ENCODE measurements at regions not wholly inside any gene's neighbourhood (a gene's known extent, or its start where the extent isn't known, plus 50 kb on each side); places are given as distances from the start of the nearest gene placed in this dataset.

DNA sequence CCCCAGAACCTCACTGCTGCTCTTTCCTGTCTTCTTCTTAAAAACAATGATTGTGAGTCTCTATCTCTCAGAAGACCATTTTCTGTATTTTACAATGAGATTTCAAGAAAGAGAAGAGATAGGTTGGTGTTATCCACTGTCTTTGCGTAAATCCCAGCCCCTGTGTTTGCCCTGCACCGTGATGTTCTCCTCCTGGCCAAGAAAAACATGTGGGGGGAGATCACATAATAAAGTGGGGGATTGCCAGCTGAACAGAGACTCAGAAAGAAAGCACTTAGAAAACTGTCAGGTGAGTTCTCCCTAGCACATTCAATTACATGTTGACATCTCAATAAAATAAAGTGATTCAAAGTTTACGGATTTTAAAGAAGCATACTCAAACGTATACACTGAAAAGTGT is 105.0 kb upstream of the PITRM1 start:
- H3K36me3 ChIP-seq, result no peaks in the 10 kb centered on the region
- no peak for ATAC-seq
- no peaks in the 10 kb centered on the region for H3K4me1 ChIP-seq
- H3K4me3 ChIP-seq, result no peak overlapping the region
- no peak overlapping the region for H3K27ac ChIP-seq
- no peak for TF ChIP-seq POLR2A (IDR thresholded peaks at IDR 0.05)
- TF ChIP-seq, protein P1, sequence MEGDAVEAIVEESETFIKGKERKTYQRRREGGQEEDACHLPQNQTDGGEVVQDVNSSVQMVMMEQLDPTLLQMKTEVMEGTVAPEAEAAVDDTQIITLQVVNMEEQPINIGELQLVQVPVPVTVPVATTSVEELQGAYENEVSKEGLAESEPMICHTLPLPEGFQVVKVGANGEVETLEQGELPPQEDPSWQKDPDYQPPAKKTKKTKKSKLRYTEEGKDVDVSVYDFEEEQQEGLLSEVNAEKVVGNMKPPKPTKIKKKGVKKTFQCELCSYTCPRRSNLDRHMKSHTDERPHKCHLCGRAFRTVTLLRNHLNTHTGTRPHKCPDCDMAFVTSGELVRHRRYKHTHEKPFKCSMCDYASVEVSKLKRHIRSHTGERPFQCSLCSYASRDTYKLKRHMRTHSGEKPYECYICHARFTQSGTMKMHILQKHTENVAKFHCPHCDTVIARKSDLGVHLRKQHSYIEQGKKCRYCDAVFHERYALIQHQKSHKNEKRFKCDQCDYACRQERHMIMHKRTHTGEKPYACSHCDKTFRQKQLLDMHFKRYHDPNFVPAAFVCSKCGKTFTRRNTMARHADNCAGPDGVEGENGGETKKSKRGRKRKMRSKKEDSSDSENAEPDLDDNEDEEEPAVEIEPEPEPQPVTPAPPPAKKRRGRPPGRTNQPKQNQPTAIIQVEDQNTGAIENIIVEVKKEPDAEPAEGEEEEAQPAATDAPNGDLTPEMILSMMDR (IDR thresholded peaks at IDR 0.05), result no peak
- no peaks in the 10 kb centered on the region for H3K27me3 ChIP-seq
- no peak for DNase-seq
- WGBS (ENCODE audit: insufficient coverage, low coverage, low lambda C conversion rate, missing lambda C conversion rate), result 52% methylated on average over 4 of the region's 4 CpGs
- H3K9me3 ChIP-seq, result no peaks in the 10 kb centered on the region
- intact Hi-C loops (cut with DNase I), result no loop called here

DNA sequence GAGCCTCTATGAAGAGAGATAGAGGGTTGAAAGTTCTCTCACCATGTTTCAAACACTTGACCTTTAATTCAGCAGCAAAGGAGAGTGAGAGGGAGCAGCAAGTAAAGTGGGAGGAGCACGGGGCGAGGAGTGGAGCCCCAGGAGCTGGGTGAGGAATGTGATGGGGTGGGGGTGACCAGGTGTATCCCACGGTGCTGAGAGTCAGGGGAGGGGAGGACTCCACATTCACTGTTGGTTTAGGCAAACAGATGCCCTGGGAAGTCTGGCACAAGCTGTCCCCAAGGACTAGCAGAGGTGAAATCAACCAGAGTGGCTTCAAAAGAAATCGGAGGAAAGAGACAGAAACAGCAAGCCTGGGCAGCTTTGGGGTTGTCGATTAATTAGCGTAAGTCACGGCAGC is 101.8 kb upstream of the PITRM1 start:
- ATAC-seq, result no peak
- 55% methylated on average over 7 of the region's 7 CpGs for WGBS (ENCODE audit: insufficient coverage, low coverage, low lambda C conversion rate, missing lambda C conversion rate)

DNA sequence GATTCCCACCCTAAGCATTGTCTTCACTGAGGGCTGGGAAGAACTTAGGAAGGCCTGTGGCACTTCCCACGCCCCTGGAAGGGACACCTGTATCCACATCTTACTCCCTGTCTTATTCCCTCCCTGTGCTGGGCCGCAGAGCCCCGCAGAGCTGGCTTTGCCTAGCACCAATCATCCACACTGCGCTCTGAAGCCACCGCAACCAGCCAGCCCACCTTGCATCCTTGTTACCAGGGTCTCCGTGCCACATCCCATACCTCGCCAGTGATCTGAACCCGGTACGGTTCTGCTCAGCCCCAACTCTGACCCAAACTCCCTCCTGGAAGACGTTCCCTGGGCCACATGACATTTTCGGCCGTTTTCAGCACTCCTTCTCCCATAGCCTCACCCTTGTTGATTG is 101.4 kb upstream of the PITRM1 start:
- no peaks in the 10 kb centered on the region for H3K36me3 ChIP-seq
- H3K27me3 ChIP-seq, result no peaks in the 10 kb centered on the region
- whole genome bisulfite sequencing (ENCODE audit: insufficient coverage, low coverage, low lambda C conversion rate, missing lambda C conversion rate), result 76% methylated on average over 10 of the region's 12 CpGs
- no peaks in the 10 kb centered on the region for H3K9me3 ChIP-seq
- DNase-seq, result no peak
- H3K4me3 ChIP-seq, result no peak overlapping the region
- intact Hi-C loops (cut with DNase I), result no loop called here
- no peaks in the 10 kb centered on the region for H3K4me1 ChIP-seq
- no peak for ATAC-seq
- H3K27ac ChIP-seq, result no peak overlapping the region
- TF ChIP-seq POLR2A (IDR thresholded peaks at IDR 0.05), result no peak
- TF ChIP-seq, protein P1 (IDR thresholded peaks at IDR 0.05), result no peak

More for the DNA sequence above, 101.8 kb upstream of the PITRM1 start:
- TF ChIP-seq, protein P1 (IDR thresholded peaks at IDR 0.05), result no peak
- TF ChIP-seq POLR2A (IDR thresholded peaks at IDR 0.05), result no peak
- no peaks in the 10 kb centered on the region for H3K9me3 ChIP-seq
- H3K36me3 ChIP-seq, result no peaks in the 10 kb centered on the region
- H3K4me1 ChIP-seq, result no peaks in the 10 kb centered on the region
- intact Hi-C loops (cut with DNase I), result no loop called here
- no peak for DNase-seq
- H3K27ac ChIP-seq, result no peak overlapping the region
- no peak overlapping the region for H3K4me3 ChIP-seq
- no peaks in the 10 kb centered on the region for H3K27me3 ChIP-seq

DNA sequence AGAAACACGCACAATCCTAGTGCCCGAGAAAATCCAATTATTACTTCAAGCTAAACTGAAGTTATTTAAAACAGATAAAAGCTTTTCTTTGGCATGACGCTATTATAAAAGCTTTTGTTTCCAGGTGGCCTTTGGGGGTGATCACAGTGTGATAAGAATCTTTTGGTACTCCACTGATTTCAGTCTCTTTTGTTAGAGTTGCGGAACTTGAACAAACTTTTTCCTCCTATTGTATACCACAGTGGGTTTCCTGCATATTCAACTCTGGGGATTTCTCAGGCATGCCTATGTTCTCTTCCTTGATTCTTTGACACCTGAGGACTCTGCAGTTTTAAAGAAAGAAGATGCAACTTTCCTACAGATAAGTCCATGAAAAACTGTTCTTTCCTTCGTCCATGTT is 99.7 kb upstream of the PITRM1 start:
- no peaks in the 10 kb centered on the region for H3K4me1 ChIP-seq
- intact Hi-C loops (cut with DNase I), result no loop called here
- H3K27me3 ChIP-seq, result no peaks in the 10 kb centered on the region
- no peak for TF ChIP-seq POLR2A (IDR thresholded peaks at IDR 0.05)
- TF ChIP-seq, protein P1 (IDR thresholded peaks at IDR 0.05), result no peak
- H3K27ac ChIP-seq, result no peak overlapping the region
- ATAC-seq (no peak), DNase-seq (no peak)
- no peaks in the 10 kb centered on the region for H3K36me3 ChIP-seq
- WGBS (ENCODE audit: insufficient coverage, low coverage, low lambda C conversion rate, missing lambda C conversion rate), result 60% methylated on average over 5 of the region's 5 CpGs
- H3K4me3 ChIP-seq, result no peak overlapping the region
- H3K9me3 ChIP-seq, result no peaks in the 10 kb centered on the region

Measured in right lobe of liver (tissue), 6 donors.